Stomach (tissue), 4 donors: ENCODE measurements at regions not wholly inside any gene's neighbourhood (a gene's known extent, or its start where the extent isn't known, plus 50 kb on each side); places are given as distances from the start of the nearest gene placed in this dataset.

Experiments used
- CTCF ChIP-seq, 7 experiments: fragments of 450-650 bp in 4 of 7; fragments of 200-600 bp in 3 of 7; sonication (generic) in 3 of 7; IDR thresholded peaks; one replicate each; pipeline ENCODE4 v1.5.1; 2016 to 2019; ENCODE audit warnings: antibody characterized with exemption in 7 of 7, control low read depth in 2 of 7, mild to moderate bottlenecking in 1 of 7
- POLR2AphosphoS5 ChIP-seq, 3 donors: sonication (generic); formaldehyde crosslinking; IDR thresholded peaks; one replicate each; pipeline ENCODE4 v1.6.1; 2016; ENCODE audit warnings: antibody characterized with exemption in 3 of 3

GRCh38 chr3:159146392-159146791, 344.5 kb downstream of the MFSD1 start:
- TF ChIP-seq CTCF (IDR thresholded peaks at IDR 0.05): no peak
- no peak for TF ChIP-seq POLR2AphosphoS5 (IDR thresholded peaks at IDR 0.05)
